ENCODE measurements at regions not wholly inside any gene's neighbourhood (a gene's known extent, or its start where the extent isn't known, plus 50 kb on each side); places are given as distances from the start of the nearest gene placed in this dataset.

DNA sequence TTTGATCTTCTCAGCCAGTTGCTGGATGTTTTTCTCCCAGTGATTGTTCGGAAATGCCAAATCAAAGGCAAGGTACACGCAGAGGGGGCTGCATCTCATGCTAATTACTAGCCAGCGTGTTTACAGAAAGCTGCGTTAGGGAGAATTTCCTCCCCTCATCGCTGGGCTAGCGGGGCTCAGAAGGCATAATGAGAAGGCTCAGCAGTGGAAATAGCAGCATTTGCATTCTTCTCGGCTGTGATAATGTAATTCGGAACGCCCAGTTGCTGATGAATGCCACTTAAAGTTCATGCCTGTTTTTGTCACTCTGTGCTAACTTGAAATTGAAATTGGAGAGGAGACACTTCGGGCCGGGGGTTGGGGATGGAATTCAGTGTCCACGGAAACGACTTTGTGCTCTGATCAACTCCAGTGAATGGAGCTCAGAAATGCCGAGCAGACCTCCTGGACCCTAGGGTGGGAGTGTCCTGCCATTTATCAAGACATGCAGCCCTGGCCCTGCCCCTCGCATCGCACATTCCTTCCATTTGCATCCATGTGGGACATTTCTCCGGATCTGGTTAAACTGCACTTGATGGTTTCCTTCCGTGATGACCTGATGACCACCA is 313.4 kb upstream of the C1orf174 start:
- H3K36me3 ChIP-seq (ENCODE audit: control insufficient read depth, insufficient read depth, low read length): no peaks in the 10 kb centered on the region
- FAIRE-seq (peak; percentile 52), DNase-seq (ENCODE audit: low read depth) (no peak)
- H3K27me3 ChIP-seq (ENCODE audit: control insufficient read depth, insufficient read depth, low read length): no peaks in the 10 kb centered on the region
- no peak overlapping the region for H3K4me3 ChIP-seq (ENCODE audit: low read depth, low read length)
- TF ChIP-seq, protein P1, sequence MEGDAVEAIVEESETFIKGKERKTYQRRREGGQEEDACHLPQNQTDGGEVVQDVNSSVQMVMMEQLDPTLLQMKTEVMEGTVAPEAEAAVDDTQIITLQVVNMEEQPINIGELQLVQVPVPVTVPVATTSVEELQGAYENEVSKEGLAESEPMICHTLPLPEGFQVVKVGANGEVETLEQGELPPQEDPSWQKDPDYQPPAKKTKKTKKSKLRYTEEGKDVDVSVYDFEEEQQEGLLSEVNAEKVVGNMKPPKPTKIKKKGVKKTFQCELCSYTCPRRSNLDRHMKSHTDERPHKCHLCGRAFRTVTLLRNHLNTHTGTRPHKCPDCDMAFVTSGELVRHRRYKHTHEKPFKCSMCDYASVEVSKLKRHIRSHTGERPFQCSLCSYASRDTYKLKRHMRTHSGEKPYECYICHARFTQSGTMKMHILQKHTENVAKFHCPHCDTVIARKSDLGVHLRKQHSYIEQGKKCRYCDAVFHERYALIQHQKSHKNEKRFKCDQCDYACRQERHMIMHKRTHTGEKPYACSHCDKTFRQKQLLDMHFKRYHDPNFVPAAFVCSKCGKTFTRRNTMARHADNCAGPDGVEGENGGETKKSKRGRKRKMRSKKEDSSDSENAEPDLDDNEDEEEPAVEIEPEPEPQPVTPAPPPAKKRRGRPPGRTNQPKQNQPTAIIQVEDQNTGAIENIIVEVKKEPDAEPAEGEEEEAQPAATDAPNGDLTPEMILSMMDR (IDR thresholded peaks at IDR 0.05; ENCODE audit: insufficient read depth, low read length, severe bottlenecking): no peak

DNA sequence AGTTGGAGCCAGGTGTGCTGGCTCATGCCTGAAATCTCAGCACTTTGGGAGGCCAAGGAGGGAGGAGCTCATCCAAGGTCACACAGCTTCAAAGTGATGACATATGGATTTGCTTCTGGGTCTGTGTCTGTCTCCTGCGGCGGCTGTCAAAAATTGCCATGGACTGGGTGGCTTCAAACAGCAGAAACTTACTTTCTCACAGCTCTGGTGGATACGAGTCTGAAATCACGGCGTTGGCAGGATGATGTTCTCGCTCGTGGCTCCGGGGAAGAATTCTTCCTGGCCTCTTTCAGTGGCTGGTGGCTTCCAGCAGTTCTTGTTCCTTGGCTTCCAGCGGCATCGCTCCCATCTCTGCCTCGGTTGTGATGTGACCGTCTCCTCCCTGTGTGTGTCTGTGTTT is 314.8 kb upstream of the C1orf174 start:
- no peaks in the 10 kb centered on the region for H3K27me3 ChIP-seq (ENCODE audit: control insufficient read depth, insufficient read depth, low read length)
- no peaks in the 10 kb centered on the region for H3K36me3 ChIP-seq (ENCODE audit: control insufficient read depth, insufficient read depth, low read length)
- no peak overlapping the region for H3K4me3 ChIP-seq (ENCODE audit: low read depth, low read length)
- FAIRE-seq (no peak), DNase-seq (ENCODE audit: low read depth) (no peak)
- TF ChIP-seq, protein P1 (IDR thresholded peaks at IDR 0.05; ENCODE audit: insufficient read depth, low read length, severe bottlenecking): no peak

DNA sequence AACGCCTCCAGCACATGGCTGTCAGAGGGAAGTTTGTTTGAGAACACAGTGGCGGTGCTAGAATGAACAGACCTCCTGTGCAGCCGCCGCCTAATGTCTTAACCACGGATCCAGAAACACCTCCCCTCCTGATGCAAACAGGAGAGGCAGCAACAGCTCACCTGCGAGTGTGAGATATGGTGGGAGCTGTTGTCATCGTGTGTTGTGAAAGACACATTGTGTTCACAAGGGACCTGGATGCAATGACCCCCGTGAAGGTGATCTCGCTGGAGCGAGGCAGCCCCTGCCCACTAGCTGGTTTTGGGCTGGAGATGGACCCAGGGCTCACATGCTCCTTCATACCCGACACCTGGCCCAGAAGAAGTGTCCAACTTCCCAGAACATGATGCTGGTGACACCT is 315.3 kb upstream of the C1orf174 start:
- FAIRE-seq (no peak), DNase-seq (ENCODE audit: low read depth) (no peak)
- Histone ChIP-seq H3K27me3 (ENCODE audit: control insufficient read depth, insufficient read depth, low read length) (no peaks in the 10 kb centered on the region), H3K36me3 (ENCODE audit: control insufficient read depth, insufficient read depth, low read length) (no peaks in the 10 kb centered on the region), H3K4me3 (ENCODE audit: low read depth, low read length) (no peak overlapping the region)
- TF ChIP-seq, protein P1 (IDR thresholded peaks at IDR 0.05; ENCODE audit: insufficient read depth, low read length, severe bottlenecking): no peak

DNA sequence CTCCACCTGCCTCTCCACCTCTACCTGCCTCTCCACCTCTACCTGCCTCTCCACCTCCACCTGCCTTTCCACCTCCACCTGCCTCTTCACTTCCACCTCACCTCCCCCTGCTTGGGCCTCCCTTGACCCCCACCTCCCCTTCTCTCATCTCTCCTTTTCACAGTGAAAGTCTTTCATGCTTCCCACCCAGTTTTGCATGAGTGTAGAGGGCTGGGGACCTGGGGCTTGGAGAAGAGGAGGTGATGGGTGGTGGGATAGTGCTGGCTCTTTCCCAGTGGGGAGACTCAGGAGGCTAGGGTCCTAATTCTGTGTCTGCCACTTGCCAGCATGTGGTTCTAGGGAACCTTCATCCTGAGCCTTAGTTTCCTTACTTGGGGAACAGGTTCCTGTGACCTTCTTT is 316.2 kb upstream of the C1orf174 start:
- TF ChIP-seq, protein P1 (IDR thresholded peaks at IDR 0.05; ENCODE audit: insufficient read depth, low read length, severe bottlenecking): no peak
- Histone ChIP-seq H3K36me3 (ENCODE audit: control insufficient read depth, insufficient read depth, low read length) (no peaks in the 10 kb centered on the region), H3K27me3 (ENCODE audit: control insufficient read depth, insufficient read depth, low read length) (no peaks in the 10 kb centered on the region), H3K4me3 (ENCODE audit: low read depth, low read length) (no peak overlapping the region)
- peak; percentile 64 for FAIRE-seq
- no peak for DNase-seq (ENCODE audit: low read depth)

DNA sequence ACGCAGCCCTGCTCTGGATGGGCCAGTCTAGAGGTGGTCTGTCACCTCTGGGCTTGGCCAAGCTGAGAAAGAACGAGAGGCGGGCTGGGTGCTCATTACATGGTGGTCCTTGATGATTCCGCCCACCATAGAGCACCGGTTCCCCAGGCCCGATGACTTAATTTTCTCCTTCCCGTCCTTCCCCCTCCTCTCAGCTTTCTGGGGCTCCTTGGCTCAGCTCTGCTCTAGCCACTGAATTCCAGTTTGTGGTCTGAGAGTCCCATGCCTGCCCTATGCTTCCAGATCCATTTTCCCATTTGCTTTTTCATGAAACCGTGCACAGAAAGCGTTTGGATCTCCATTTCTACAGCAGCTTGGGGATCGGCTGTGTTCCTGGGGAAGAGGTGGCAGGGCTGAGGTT is 318.5 kb upstream of the C1orf174 start:
- Histone ChIP-seq H3K4me3 (ENCODE audit: low read depth, low read length) (no peak overlapping the region), H3K36me3 (ENCODE audit: control insufficient read depth, insufficient read depth, low read length) (no peaks in the 10 kb centered on the region), H3K27me3 (ENCODE audit: control insufficient read depth, insufficient read depth, low read length) (no peaks in the 10 kb centered on the region)
- FAIRE-seq (no peak), DNase-seq (ENCODE audit: low read depth) (no peak)
- TF ChIP-seq, protein P1 (IDR thresholded peaks at IDR 0.05; ENCODE audit: insufficient read depth, low read length, severe bottlenecking): no peak

DNA sequence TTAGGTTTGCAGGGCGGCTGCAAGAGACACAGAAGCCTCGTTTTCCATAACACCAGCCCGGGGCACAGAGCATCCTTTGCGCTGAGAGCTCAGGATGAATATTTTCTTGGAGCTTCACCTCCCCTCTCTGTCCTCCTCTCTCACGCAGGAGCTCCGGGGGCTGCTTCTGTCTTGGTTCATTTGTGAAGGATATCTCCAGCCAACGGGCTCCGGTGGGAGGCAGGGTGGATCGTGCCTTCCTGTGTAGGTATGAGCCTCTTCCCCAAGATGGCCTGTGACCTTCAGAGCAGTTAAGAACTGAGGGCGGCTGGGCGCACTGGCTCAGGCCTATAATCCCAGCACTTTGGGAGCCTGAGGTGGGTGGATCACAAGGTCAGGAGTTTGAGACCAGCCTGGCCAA is 319.0 kb upstream of the C1orf174 start:
- TF ChIP-seq, protein P1 (IDR thresholded peaks at IDR 0.05; ENCODE audit: insufficient read depth, low read length, severe bottlenecking): no peak
- no peak overlapping the region for H3K4me3 ChIP-seq (ENCODE audit: low read depth, low read length)
- FAIRE-seq: no peak
- no peaks in the 10 kb centered on the region for H3K36me3 ChIP-seq (ENCODE audit: control insufficient read depth, insufficient read depth, low read length)
- no peak for DNase-seq (ENCODE audit: low read depth)
- H3K27me3 ChIP-seq (ENCODE audit: control insufficient read depth, insufficient read depth, low read length): no peaks in the 10 kb centered on the region
